ENCODE measurements at regions not wholly inside any gene's neighbourhood (a gene's known extent, or its start where the extent isn't known, plus 50 kb on each side); places are given as distances from the start of the nearest gene placed in this dataset.

GRCh38 chr4:31328932-31329331 lies 608.8 kb downstream of the PCDH7 start:
- no peak overlapping the region for H3K4me3 ChIP-seq
- no peaks in the 10 kb centered on the region for H3K27me3 ChIP-seq
- no peaks in the 10 kb centered on the region for H3K4me1 ChIP-seq
- intact Hi-C loops (cut with DNase I; ENCODE audit: low total_unique reads): no loop called here
- H3K9me3 ChIP-seq: no peaks in the 10 kb centered on the region
- 22 to 39% methylated on average over 1 of the region's 1 CpG for WGBS, 2 donors
- TF ChIP-seq CTCF (IDR thresholded peaks at IDR 0.05) (no peak), POLR2A (IDR thresholded peaks at IDR 0.05) (no peak)
- no peak for DNase-seq
- no peaks in the 10 kb centered on the region for H3K36me3 ChIP-seq (ENCODE audit: low read depth, missing control alignments)
- H3K27ac ChIP-seq: no peak overlapping the region

GRCh38 chr4:31334086-31334910 lies 614.1 kb downstream of the PCDH7 start:
- intact Hi-C loops (cut with DNase I; ENCODE audit: low total_unique reads): no loop called here
- DNase-seq: no peak
- no peaks in the 10 kb centered on the region for H3K27me3 ChIP-seq
- H3K36me3 ChIP-seq (ENCODE audit: low read depth, missing control alignments): no peaks in the 10 kb centered on the region
- H3K9me3 ChIP-seq: no peaks in the 10 kb centered on the region
- TF ChIP-seq CTCF (IDR thresholded peaks at IDR 0.05) (no peak), POLR2A (IDR thresholded peaks at IDR 0.05) (no peak)
- no peak overlapping the region for H3K27ac ChIP-seq
- no peak overlapping the region for H3K4me3 ChIP-seq
- H3K4me1 ChIP-seq: no peaks in the 10 kb centered on the region
- 48 to 68% methylated on average over 2 of the region's 2 CpGs for WGBS, 2 donors

- no peaks in the 10 kb centered on the region for H3K27me3 ChIP-seq
- no peak for DNase-seq
- H3K9me3 ChIP-seq: no peaks in the 10 kb centered on the region
- TF ChIP-seq POLR2A (IDR thresholded peaks at IDR 0.05) (no peak), CTCF (IDR thresholded peaks at IDR 0.05) (no peak)
- H3K4me1 ChIP-seq: no peaks in the 10 kb centered on the region
- intact Hi-C loops (cut with DNase I; ENCODE audit: low total_unique reads): no loop called here
- no peaks in the 10 kb centered on the region for H3K36me3 ChIP-seq (ENCODE audit: low read depth, missing control alignments)
- no peak overlapping the region for H3K27ac ChIP-seq
- no peak overlapping the region for H3K4me3 ChIP-seq
Measured at GRCh38 chr4:31338000-31338399, 617.8 kb downstream of the PCDH7 start.

- TF ChIP-seq CTCF (IDR thresholded peaks at IDR 0.05) (no peak), POLR2A (IDR thresholded peaks at IDR 0.05) (no peak)
- intact Hi-C loops (cut with DNase I; ENCODE audit: low total_unique reads): no loop called here
- Histone ChIP-seq H3K36me3 (ENCODE audit: low read depth, missing control alignments) (no peaks in the 10 kb centered on the region), H3K27me3 (no peaks in the 10 kb centered on the region), H3K4me1 (no peaks in the 10 kb centered on the region), H3K27ac (no peak overlapping the region), H3K9me3 (no peaks in the 10 kb centered on the region), H3K4me3 (no peak overlapping the region)
- no peak for DNase-seq
- 49 to 71% methylated on average over 4 of the region's 4 CpGs for WGBS, 2 donors
Measured at GRCh38 chr4:31341601-31342359, 621.6 kb downstream of the PCDH7 start.
